Panc1 (cell line): ENCODE measurements at regions not wholly inside any gene's neighbourhood (a gene's known extent, or its start where the extent isn't known, plus 50 kb on each side); places are given as distances from the start of the nearest gene placed in this dataset.

Source experiments
- ATAC-seq: fragments of 200-7000 bp; cut with Tn5 transposase; 2 replicates; pipeline ENCODE4 v1.9.1; 2020; ENCODE audit warnings: mild to moderate bottlenecking, moderate library complexity
- BruUV-seq: library from RNA; stranded (reverse); fragments of 400-500 nt; replicated peaks from 2 replicates; lab custom pipeline; 2021; lab: Mats Ljungman, UMichigan
- CTCF ChIA-PET: fragments of 300-600 bp; sonication (Branson Sonifier 250); formaldehyde crosslinking; loops from one replicate; lab custom pipeline; 2022; ENCODE audit warnings: antibody characterized with exemption; lab: Charles Lee
- POLR2A ChIA-PET: fragments of 300-600 bp; sonication (Branson Sonifier 250); formaldehyde crosslinking; loops from one replicate; lab custom pipeline; 2022; ENCODE audit warnings: antibody characterized with exemption; lab: Charles Lee
- DNase-seq: peaks from one replicate; pipeline ENCODE4 v3.0.0-alpha.2; 2010; ENCODE audit warnings: low read depth, low spot score
- H3K27ac ChIP-seq: 2 replicates; pipeline ENCODE4 v1.5.1; 2011; ENCODE audit warnings: mild to moderate bottlenecking, low read length, inconsistent platforms
- H3K27me3 ChIP-seq: fragments of 200-500 bp; sonication (Bioruptor generic); 2 replicates; pipeline ENCODE4 v1.6.0; 2014; ENCODE audit warnings: low read length, inconsistent platforms; ENCODE audit not compliant: control insufficient read depth, insufficient read depth
- H3K36me3 ChIP-seq: fragments of 200-500 bp; sonication (Bioruptor generic); 2 replicates; pipeline ENCODE4 v1.5.1; 2014; ENCODE audit warnings: inconsistent platforms, mild to moderate bottlenecking, low read length, moderate library complexity; ENCODE audit not compliant: control insufficient read depth, insufficient read depth
- H3K4me1 ChIP-seq: 2 replicates; pipeline ENCODE4 v1.5.1; 2011; ENCODE audit warnings: inconsistent platforms, mild to moderate bottlenecking, low read length, moderate library complexity; ENCODE audit not compliant: control insufficient read depth, insufficient read depth
- H3K4me3 ChIP-seq, 2 experiments: 2 replicates each; pipeline ENCODE4 v1.5.1; 2011 to 2012; ENCODE audit warnings: low read depth in 2 of 2, low read length in 2 of 2, mild to moderate bottlenecking in 2 of 2, inconsistent platforms in 1 of 2, moderate library complexity in 1 of 2
- H3K9me3 ChIP-seq: fragments of 200-500 bp; sonication (Bioruptor generic); 2 replicates; pipeline ENCODE4 v1.5.1; 2014; ENCODE audit warnings: low read depth, mild to moderate bottlenecking, inconsistent platforms, low read length, moderate library complexity; ENCODE audit not compliant: control insufficient read depth, insufficient read depth
- POLR2AphosphoS5 ChIP-seq: IDR thresholded peaks from 2 replicates; pipeline ENCODE4 v1.6.1; 2012; ENCODE audit warnings: mild to moderate bottlenecking, low read depth, low read length, moderate library complexity
- REST ChIP-seq, 2 experiments: IDR thresholded peaks; 2 replicates each; pipeline ENCODE4 v1.6.1; 2011 to 2012; ENCODE audit warnings: low read depth in 2 of 2, control low read depth in 1 of 2, low read length in 1 of 2, mild to moderate bottlenecking in 1 of 2, moderate library complexity in 1 of 2; ENCODE audit not compliant: insufficient read depth in 1 of 2
- SIN3A ChIP-seq: IDR thresholded peaks from 2 replicates; pipeline ENCODE4 v1.6.1; 2012; ENCODE audit warnings: low read depth, mild to moderate bottlenecking, low read length, moderate library complexity, borderline replicate concordance; ENCODE audit not compliant: insufficient read depth
- TCF7L2 ChIP-seq: IDR thresholded peaks from 2 replicates; pipeline ENCODE4 v1.6.1; 2011; ENCODE audit warnings: mild to moderate bottlenecking, low read depth, low read length, inconsistent platforms
- in situ Hi-C: cut with HindIII; loops from 2 replicates; pipeline ENCODE4 v1.10.0; 2016; ENCODE audit warnings: low sequenced_read_pairs, low pct_unique_long_range_greater_than_20kb
- intact Hi-C: fragments of 100-400 bp; cut with micrococcal nuclease; formaldehyde crosslinking; loops from one replicate; pipeline ENCODE4 v1.10.0; 2022; ENCODE audit not compliant: unreplicated experiment
- TF ChIP-seq, protein P1 (sequence below): fragments of 450-650 bp; IDR thresholded peaks from 2 replicates; pipeline ENCODE4 v1.5.1; 2017; ENCODE audit warnings: mild to moderate bottlenecking

GRCh38 chr3:69499899-69500421 lies 114.1 kb upstream of the FRMD4B start:
- in situ Hi-C loops = no loop called here
- Histone ChIP-seq H3K4me3 (no peak overlapping the region), H3K4me1 (no peaks in the 10 kb centered on the region), H3K27me3 (no peaks in the 10 kb centered on the region), H3K36me3 (no peaks in the 10 kb centered on the region), H3K27ac (no peak overlapping the region), H3K9me3 (no peaks in the 10 kb centered on the region)
- intact Hi-C loops = no loop called here
- DNase-seq (no peak), ATAC-seq (no peak)
- TF ChIP-seq SIN3A (no peak), POLR2AphosphoS5 (no peak), REST (IDR thresholded peaks at IDR 0.05; ENCODE audit: insufficient read depth in 1 of 2, low read depth in 2 of 2, low read length in 1 of 2) (no peak), TCF7L2 (no peak)
- TF ChIP-seq, protein P1, sequence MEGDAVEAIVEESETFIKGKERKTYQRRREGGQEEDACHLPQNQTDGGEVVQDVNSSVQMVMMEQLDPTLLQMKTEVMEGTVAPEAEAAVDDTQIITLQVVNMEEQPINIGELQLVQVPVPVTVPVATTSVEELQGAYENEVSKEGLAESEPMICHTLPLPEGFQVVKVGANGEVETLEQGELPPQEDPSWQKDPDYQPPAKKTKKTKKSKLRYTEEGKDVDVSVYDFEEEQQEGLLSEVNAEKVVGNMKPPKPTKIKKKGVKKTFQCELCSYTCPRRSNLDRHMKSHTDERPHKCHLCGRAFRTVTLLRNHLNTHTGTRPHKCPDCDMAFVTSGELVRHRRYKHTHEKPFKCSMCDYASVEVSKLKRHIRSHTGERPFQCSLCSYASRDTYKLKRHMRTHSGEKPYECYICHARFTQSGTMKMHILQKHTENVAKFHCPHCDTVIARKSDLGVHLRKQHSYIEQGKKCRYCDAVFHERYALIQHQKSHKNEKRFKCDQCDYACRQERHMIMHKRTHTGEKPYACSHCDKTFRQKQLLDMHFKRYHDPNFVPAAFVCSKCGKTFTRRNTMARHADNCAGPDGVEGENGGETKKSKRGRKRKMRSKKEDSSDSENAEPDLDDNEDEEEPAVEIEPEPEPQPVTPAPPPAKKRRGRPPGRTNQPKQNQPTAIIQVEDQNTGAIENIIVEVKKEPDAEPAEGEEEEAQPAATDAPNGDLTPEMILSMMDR = no peak
- POLR2A ChIA-PET = no interaction called here
- BruUV-seq = no TSS peak
- CTCF ChIA-PET = no interaction called here

- Histone ChIP-seq H3K4me3 (no peak overlapping the region), H3K27me3 (no peaks in the 10 kb centered on the region), H3K27ac (no peak overlapping the region), H3K36me3 (no peaks in the 10 kb centered on the region), H3K9me3 (no peaks in the 10 kb centered on the region), H3K4me1 (no peaks in the 10 kb centered on the region)
- intact Hi-C loops (no loop called here), in situ Hi-C loops (no loop called here)
- ChIA-PET CTCF (interaction anchor here (0.6 kb wide), 1 partner anchor 89 kb away, joined by 4 read pairs; no protein-coding TSS in a partner anchor), POLR2A (no interaction called here)
- no TSS peak for BruUV-seq
- DNase-seq (no peak), ATAC-seq (no peak)
- no peak for TF ChIP-seq TCF7L2
- TF ChIP-seq SIN3A = no peak
- TF ChIP-seq POLR2AphosphoS5 = no peak
- no peak for TF ChIP-seq REST (IDR thresholded peaks at IDR 0.05; ENCODE audit: insufficient read depth in 1 of 2, low read depth in 2 of 2, low read length in 1 of 2)
- TF ChIP-seq, protein P1 = no peak
Observed at GRCh38 chr3:69499422-69499821, 113.5 kb upstream of the FRMD4B start.
